GM12865 (cell line): ENCODE measurements at regions not wholly inside any gene's neighbourhood (a gene's known extent, or its start where the extent isn't known, plus 50 kb on each side); places are given as distances from the start of the nearest gene placed in this dataset.

Experiments
- DNase-seq: peaks from one replicate; pipeline ENCODE4 v3.0.0; 2010; ENCODE audit warnings: low read depth
- H3K4me3 ChIP-seq: 2 replicates; pipeline ENCODE4 v1.5.1; 2011; ENCODE audit warnings: mild to moderate bottlenecking, low read depth, low read length, control low read depth
- TF ChIP-seq, protein P1 (sequence below): IDR thresholded peaks from 2 replicates; pipeline ENCODE4 v1.5.1; 2011; ENCODE audit warnings: low read length, control low read depth, low read depth, inconsistent platforms; ENCODE audit not compliant: insufficient read depth; ENCODE audit errors: missing control alignments

DNA sequence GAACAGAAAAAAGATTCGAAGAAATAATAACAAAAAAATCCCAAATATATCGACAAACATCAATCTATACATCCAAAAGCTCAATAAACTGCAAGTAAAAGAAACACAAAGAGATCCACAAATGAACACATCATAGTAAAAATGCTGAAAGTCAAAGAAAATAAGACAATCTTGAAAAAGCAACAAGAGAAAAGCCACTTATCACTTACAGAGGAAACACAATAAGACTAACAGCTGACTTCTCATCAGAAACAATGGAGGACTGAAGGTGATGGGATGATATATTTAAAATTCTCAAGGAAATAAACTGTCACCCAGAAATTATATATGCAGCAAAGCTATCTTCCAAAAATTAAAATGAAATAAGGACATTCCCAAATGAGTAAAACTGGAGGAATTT is 140.3 kb downstream of the NDUFA10 start:
- no peak overlapping the region for H3K4me3 ChIP-seq
- TF ChIP-seq, protein P1, sequence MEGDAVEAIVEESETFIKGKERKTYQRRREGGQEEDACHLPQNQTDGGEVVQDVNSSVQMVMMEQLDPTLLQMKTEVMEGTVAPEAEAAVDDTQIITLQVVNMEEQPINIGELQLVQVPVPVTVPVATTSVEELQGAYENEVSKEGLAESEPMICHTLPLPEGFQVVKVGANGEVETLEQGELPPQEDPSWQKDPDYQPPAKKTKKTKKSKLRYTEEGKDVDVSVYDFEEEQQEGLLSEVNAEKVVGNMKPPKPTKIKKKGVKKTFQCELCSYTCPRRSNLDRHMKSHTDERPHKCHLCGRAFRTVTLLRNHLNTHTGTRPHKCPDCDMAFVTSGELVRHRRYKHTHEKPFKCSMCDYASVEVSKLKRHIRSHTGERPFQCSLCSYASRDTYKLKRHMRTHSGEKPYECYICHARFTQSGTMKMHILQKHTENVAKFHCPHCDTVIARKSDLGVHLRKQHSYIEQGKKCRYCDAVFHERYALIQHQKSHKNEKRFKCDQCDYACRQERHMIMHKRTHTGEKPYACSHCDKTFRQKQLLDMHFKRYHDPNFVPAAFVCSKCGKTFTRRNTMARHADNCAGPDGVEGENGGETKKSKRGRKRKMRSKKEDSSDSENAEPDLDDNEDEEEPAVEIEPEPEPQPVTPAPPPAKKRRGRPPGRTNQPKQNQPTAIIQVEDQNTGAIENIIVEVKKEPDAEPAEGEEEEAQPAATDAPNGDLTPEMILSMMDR: no peak

DNA sequence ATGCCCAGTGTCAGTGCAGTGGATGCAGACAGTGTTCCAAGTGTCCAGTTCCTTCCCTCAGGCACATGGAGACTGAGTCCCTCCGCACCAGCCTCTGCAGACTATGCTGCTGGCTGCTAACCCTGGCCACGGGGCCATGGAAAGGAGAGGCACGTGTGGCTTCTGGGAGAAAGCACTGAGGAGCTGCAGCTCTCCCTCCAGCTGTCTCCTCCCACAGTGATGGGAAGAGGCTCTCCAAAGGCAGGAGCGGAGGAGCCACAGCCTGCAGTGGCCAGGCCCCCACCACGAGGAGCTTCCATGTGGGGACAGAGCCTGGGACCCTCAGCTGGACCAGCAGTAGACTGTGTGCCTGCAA is 141.1 kb downstream of the NDUFA10 start:
- no peak for DNase-seq
- TF ChIP-seq, protein P1: no peak
- H3K4me3 ChIP-seq: no peak overlapping the region

More for the DNA sequence above, 140.3 kb downstream of the NDUFA10 start:
- no peak for DNase-seq

DNA sequence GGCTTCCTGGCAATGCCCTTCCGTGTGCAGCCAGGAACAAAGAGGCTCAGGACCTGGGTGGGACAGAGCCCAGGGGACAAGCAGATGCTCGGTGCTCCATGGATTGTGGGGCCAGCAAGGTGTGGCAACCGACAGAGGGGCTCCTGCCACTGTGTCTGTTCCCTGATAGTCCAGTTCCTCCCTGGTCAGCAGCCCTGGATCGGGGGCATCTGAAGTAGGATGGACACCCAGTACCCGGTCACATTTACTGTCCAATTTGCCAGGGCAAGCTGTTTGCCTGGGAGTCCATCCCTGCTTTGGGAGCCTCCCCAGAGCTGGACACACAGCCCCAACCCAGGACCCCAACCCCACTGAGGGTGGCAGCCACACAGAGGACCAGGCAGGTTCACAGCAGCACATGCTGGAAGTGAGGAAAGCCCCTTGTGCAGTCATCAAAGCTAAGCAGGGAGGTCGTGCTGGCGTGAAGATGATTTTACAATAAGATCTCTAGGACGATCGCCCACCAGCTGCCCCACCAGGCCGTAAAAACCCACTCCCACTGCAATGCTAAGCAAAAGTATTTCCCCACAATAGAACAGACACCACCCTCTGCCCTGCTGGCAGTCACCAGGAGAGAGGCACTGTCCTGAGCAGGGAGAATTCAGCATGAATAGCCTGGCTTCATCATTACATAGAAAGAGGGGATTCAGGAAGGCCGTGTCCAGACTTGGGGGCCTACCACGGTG is 141.7 kb downstream of the NDUFA10 start:
- no peak overlapping the region for H3K4me3 ChIP-seq
- TF ChIP-seq, protein P1: no peak
- DNase-seq: no peak

DNA sequence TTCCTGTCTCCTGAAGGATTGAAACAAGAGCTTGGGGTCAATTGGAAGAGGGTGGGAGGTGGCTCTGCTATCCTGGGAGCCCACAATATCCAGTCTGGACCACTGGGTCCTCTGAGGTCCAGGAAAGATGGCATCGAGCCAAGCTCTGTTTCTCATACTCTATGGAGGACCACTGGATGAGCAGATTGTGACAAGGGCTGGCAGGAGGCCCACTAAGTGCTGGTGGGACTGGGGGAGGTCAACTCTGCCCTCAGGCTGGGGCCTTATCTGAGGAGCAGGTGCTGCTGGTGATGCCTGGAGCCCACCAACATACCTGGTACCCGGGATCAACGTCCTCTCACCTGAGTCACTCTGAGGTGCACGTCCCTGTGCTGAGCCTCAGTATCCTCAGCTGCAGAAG is 142.4 kb downstream of the NDUFA10 start:
- TF ChIP-seq, protein P1: no peak

DNA sequence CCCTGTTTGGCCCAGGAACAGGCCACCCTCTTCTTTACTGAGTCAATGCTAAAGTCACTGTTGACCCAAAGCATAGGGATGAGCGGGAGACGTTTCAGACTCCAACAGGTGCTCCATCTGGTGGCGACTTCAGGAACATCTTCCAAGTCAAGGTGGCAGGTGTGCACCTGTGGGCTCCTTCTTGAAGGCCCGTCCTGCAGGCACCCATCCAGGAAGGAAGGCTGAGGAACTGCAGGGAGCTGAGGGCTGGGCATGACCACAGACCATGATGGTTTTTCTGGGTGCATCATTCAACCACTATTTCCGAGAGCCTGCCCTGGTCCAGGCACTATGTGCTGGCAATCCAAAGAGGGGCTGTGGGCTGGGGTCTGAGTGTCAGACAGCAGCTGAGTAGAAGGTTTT is 142.8 kb downstream of the NDUFA10 start:
- TF ChIP-seq, protein P1: peak; percentile 62
- no peak overlapping the region for H3K4me3 ChIP-seq
- peak; percentile 51 for DNase-seq

More for the DNA sequence above, 142.4 kb downstream of the NDUFA10 start:
- no peak for DNase-seq
- H3K4me3 ChIP-seq: no peak overlapping the region

DNA sequence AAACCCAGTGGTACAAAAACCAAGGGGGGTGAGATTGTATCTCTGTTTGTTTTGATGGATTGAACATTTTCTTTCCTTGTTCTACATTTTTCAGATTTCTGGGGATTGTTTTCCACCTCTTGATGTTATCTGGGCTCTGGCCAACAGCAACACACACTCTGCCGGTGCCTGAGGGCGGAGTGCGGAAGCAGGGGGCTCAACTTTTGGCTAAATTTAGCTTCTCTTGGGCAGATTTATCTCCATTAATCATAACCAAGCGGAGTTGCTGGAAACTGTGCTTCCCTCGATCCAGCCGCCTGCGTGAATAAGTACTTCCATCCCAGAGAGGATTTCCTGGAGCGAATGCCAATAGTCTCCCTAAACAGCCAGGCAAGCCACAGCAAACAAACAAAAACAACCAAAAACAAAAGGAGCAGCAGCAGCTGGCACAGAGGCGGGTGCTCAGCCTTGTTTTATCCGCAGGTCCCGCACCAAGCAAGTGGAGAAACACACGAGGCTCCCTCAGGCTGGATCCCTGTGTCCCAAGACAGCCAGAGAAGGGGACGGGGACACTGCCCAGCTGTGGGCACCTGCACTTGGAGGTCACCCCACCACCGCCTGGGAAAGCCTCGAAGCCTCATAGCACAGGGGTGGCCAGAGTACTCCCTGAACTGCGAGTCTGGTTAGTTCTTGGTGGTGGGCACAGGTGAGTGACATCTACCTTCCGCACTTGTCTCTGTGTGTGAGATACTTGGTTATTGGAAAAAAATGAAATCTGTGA is 143.4 kb downstream of the NDUFA10 start:
- no peak for DNase-seq
- H3K4me3 ChIP-seq: no peak overlapping the region
- TF ChIP-seq, protein P1: no peak
